HCT116 (cell line): ENCODE measurements at regions not wholly inside any gene's neighbourhood (a gene's known extent, or its start where the extent isn't known, plus 50 kb on each side); places are given as distances from the start of the nearest gene placed in this dataset.

ENCODE experiments used
- EZH2 ChIP-seq: fragments of 200-600 bp; sonication (generic); IDR thresholded peaks from 2 replicates; pipeline ENCODE4 v1.6.1; 2017; ENCODE audit warnings: antibody characterized with exemption, mixed run types
- EZH2phosphoT487 ChIP-seq: fragments of 200-600 bp; IDR thresholded peaks from 2 replicates; pipeline ENCODE4 v1.6.1; 2018; ENCODE audit warnings: antibody characterized with exemption, borderline replicate concordance
- POLR2A ChIP-seq: IDR thresholded peaks from 2 replicates; pipeline ENCODE4 v1.7.0; 2011; ENCODE audit warnings: borderline replicate concordance; ENCODE audit not compliant: insufficient read depth, insufficient read length; ENCODE audit errors: extremely low read depth
- SRF ChIP-seq: IDR thresholded peaks from 2 replicates; pipeline ENCODE4 v1.6.1; 2012; ENCODE audit warnings: low read depth
- YY1 ChIP-seq: IDR thresholded peaks from 2 replicates; pipeline ENCODE4 v1.6.1; 2011; ENCODE audit warnings: low read length, low read depth, moderate library complexity, mild to moderate bottlenecking; ENCODE audit not compliant: insufficient replicate concordance; ENCODE audit errors: extremely low read depth
- ZNF274 ChIP-seq: fragments of 200-500 bp; sonication (Bioruptor generic); IDR thresholded peaks from 2 replicates; pipeline ENCODE4 v1.6.1; 2014; ENCODE audit warnings: mild to moderate bottlenecking, low read depth, low read length, inconsistent platforms
- TF ChIP-seq, protein P1 (sequence below), 3 experiments: fragments of 200-600 bp in 1 of 3; sonication (generic) in 1 of 3; IDR thresholded peaks in 2 of 3; conservative IDR thresholded peaks in 1 of 3; 2 replicates each; pipeline ENCODE4 v1.5.1; 2012 to 2017; ENCODE audit warnings: low read depth in 2 of 3, low read length in 2 of 3, antibody characterized with exemption in 1 of 3, borderline replicate concordance in 1 of 3, control low read depth in 1 of 3, mild to moderate bottlenecking in 1 of 3, mixed read lengths in 1 of 3, mixed run types in 1 of 3, moderate library complexity in 1 of 3; ENCODE audit not compliant: insufficient read depth in 1 of 3

DNA sequence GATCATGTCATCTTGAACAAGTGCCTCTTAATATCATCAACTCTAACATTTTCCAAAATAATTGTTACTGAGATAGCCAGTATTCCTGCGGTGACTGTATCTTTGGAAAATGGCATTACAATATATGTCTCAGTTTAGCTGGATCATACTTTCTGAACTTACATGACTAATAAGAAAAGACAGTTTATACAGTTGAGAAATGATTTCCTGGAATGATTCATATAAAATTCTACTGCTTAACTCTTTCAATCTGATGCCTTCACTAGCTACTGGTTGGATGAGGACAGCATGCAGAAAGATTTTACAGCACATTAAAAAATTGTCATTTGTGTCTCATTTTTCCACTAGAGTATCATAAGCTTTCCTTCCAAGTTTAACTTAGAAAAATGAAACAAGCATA, 302.1 kb downstream of the PCDH17 start:
- TF ChIP-seq ZNF274 (no peak), YY1 (no peak), SRF (no peak), EZH2phosphoT487 (no peak), POLR2A (no peak), EZH2 (no peak)
- TF ChIP-seq, protein P1, sequence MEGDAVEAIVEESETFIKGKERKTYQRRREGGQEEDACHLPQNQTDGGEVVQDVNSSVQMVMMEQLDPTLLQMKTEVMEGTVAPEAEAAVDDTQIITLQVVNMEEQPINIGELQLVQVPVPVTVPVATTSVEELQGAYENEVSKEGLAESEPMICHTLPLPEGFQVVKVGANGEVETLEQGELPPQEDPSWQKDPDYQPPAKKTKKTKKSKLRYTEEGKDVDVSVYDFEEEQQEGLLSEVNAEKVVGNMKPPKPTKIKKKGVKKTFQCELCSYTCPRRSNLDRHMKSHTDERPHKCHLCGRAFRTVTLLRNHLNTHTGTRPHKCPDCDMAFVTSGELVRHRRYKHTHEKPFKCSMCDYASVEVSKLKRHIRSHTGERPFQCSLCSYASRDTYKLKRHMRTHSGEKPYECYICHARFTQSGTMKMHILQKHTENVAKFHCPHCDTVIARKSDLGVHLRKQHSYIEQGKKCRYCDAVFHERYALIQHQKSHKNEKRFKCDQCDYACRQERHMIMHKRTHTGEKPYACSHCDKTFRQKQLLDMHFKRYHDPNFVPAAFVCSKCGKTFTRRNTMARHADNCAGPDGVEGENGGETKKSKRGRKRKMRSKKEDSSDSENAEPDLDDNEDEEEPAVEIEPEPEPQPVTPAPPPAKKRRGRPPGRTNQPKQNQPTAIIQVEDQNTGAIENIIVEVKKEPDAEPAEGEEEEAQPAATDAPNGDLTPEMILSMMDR (IDR thresholded peaks at IDR 0.05 in 2 of 3, conservative IDR thresholded peaks at IDR 0.05 in 1 of 3; ENCODE audit: borderline replicate concordance in 1 of 3, insufficient read depth in 1 of 3, low read depth in 2 of 3, low read length in 2 of 3), result no peak
